ENCODE measurements at regions not wholly inside any gene's neighbourhood (a gene's known extent, or its start where the extent isn't known, plus 50 kb on each side); places are given as distances from the start of the nearest gene placed in this dataset.

DNA sequence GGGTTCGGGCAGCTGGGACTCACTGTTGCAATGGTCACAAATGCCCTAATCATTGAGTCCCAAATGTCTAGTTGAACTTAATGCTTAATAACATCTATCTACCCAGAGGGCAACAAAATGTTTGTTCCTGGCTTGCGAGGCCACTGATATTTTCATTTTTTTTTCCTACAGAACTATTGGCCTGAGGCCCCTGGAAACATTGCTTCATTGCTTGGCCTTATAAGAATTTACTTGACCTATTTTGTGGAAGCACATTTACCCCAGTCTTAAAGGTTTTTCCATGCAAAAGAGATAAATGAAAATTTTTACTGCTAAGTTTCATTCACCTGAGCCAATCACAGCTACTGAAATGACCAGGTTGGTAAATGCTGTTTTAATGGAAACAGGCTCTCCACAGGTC is 133.1 kb upstream of the RIPOR2 start:
- Histone ChIP-seq H3K27ac (ENCODE audit: control insufficient read depth, insufficient read depth) (no peak overlapping the region), H4K20me1 (ENCODE audit: control insufficient read depth, insufficient read depth) (no peaks in the 10 kb centered on the region), H2AFZ (ENCODE audit: control insufficient read depth, low read depth, low read length) (no peak overlapping the region), H3K9me3 (replicated peaks; ENCODE audit: control insufficient read depth, insufficient read depth, low read length) (no peaks in the 10 kb centered on the region), H3K4me2 (ENCODE audit: control insufficient read depth, insufficient read depth) (no peak overlapping the region), H3K36me3 (ENCODE audit: control insufficient read depth in 2 of 2, insufficient read depth in 2 of 2, low read length in 1 of 2) (no peaks in the 10 kb centered on the region), H3K9ac (ENCODE audit: control insufficient read depth, insufficient read depth, low read length) (no peak overlapping the region), H3K4me1 (ENCODE audit: control insufficient read depth, insufficient read depth, low read length) (no peaks in the 10 kb centered on the region), H3K79me2 (ENCODE audit: control insufficient read depth, insufficient read depth, low read length) (no peaks in the 10 kb centered on the region), H3K27me3 (replicated peaks in 1 of 2; ENCODE audit: control insufficient read depth in 2 of 2, insufficient read depth in 2 of 2, low read length in 1 of 2) (no peaks in the 10 kb centered on the region), H3K4me3 (no peak overlapping the region)
- ATAC-seq, result no peak
- TF ChIP-seq BCLAF1 (IDR thresholded peaks at IDR 0.05), result no peak
- TF ChIP-seq, protein P1, sequence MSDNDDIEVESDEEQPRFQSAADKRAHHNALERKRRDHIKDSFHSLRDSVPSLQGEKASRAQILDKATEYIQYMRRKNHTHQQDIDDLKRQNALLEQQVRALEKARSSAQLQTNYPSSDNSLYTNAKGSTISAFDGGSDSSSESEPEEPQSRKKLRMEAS (IDR thresholded peaks at IDR 0.05; ENCODE audit: low read depth, low read length), result no peak
- TF ChIP-seq TCF12 (IDR thresholded peaks at IDR 0.05; ENCODE audit: low read depth, low read length), result no peak
- no peak for TF ChIP-seq ZNF384 (IDR thresholded peaks at IDR 0.05; ENCODE audit: borderline replicate concordance, low read depth, low read length)
- TF ChIP-seq HDGF (IDR thresholded peaks at IDR 0.05), result no peak
- no peak for TF ChIP-seq FOS (IDR thresholded peaks at IDR 0.05; ENCODE audit: borderline replicate concordance, extremely low read depth, insufficient read length)
- TF ChIP-seq RAD51 (IDR thresholded peaks at IDR 0.05), result no peak
- TF ChIP-seq, protein P2, sequence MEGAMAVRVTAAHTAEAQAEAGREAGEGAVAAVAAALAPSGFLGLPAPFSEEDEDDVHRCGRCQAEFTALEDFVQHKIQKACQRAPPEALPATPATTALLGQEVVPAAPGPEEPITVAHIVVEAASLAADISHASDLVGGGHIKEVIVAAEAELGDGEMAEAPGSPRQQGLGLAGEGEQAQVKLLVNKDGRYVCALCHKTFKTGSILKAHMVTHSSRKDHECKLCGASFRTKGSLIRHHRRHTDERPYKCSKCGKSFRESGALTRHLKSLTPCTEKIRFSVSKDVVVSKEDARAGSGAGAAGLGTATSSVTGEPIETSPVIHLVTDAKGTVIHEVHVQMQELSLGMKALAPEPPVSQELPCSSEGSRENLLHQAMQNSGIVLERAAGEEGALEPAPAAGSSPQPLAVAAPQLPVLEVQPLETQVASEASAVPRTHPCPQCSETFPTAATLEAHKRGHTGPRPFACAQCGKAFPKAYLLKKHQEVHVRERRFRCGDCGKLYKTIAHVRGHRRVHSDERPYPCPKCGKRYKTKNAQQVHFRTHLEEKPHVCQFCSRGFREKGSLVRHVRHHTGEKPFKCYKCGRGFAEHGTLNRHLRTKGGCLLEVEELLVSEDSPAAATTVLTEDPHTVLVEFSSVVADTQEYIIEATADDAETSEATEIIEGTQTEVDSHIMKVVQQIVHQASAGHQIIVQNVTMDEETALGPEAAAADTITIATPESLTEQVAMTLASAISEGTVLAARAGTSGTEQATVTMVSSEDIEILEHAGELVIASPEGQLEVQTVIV (IDR thresholded peaks at IDR 0.05; ENCODE audit: borderline replicate concordance, partially characterized antibody), result no peak
- no peak for TF ChIP-seq KLF5 (IDR thresholded peaks at IDR 0.05; ENCODE audit: partially characterized antibody)
- TF ChIP-seq ATF2 (IDR thresholded peaks at IDR 0.05; ENCODE audit: low read length), result no peak
- TF ChIP-seq ESRRA (IDR thresholded peaks at IDR 0.05; ENCODE audit: low read length), result no peak
- no TSS peak for BruUV-seq (replicated peaks)
- DNase-seq (ENCODE audit: low read depth, low spot score), result no peak
- WGBS (ENCODE audit: insufficient coverage, insufficient replicate concordance, low lambda C conversion rate, missing lambda C conversion rate), result 90% methylated on average over 2 of the region's 2 CpGs
- RAD21 ChIA-PET (ENCODE audit: unreplicated experiment), result interaction anchor here (0.6 to 5.7 kb wide), 9 partner anchors 14 to 889 kb away, joined by 3 to 52 read pairs (median 4); no protein-coding TSS in a partner anchor
- no peak for FAIRE-seq
- POLR2A ChIA-PET, result interaction anchor here (1.0 to 1.4 kb wide), 4 partner anchors 14 to 32 kb away, joined by 3 read pairs; no protein-coding TSS in a partner anchor
- SMC1A ChIA-PET (ENCODE audit: uncharacterized antibody, unreplicated experiment), result interaction anchor here (0.8 to 4.6 kb wide), 16 partner anchors 9 to 486 kb away, joined by 3 to 53 read pairs (median 5); no protein-coding TSS in a partner anchor
- CTCF ChIA-PET, result interaction anchor here (1.0 to 6.1 kb wide), 10 partner anchors 13 to 213 kb away, joined by 3 to 204 read pairs (median 5); no protein-coding TSS in a partner anchor
- in situ Hi-C loops (cut with MboI) (no loop called here), intact Hi-C loops (cut with micrococcal nuclease; ENCODE audit: unreplicated experiment) (no loop called here)

All from GM12878 (cell line).